ENCODE measurements at regions not wholly inside any gene's neighbourhood (a gene's known extent, or its start where the extent isn't known, plus 50 kb on each side); places are given as distances from the start of the nearest gene placed in this dataset.

DNA sequence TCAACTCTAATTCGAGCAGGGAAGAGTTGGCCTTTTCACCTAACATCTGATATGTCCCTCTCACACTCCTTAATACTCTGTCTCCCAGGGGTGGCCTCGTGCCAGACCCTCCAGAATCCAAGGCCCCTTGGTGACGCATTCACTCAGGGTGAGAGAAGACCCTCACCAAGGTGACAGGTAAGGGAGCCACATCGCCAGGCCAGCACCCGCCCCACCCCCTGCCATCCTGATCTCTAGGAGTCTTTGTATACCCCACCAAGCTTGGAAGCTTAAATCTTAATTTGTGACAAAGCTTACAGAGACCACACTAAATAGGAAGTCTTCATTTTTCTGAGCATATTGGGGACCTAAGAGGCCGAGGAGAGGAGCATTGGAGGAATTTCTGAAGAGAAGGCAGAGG is 286.1 kb downstream of the IRF8 start:
- DNase-seq (ENCODE audit: low read depth in 2 of 3, low spot score in 2 of 3), result no peak

DNA sequence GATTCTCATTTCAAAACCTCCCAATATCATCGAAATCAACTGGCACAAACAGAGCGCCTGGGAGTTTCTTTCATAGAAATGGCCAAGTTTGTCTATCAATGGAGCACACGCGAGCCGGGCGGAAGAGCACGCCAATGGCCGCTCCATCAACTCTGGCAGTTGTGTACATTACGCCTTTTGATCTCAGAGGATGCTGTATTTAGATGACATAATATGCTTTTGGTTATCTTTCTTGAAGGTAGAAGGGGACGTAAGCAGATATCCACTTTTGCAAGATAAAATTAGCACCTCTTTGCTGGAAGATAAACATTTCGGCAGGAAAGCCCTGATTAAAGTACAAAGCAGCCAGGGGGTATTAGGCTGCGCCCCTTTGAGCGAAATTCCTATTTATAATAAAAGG is 287.4 kb downstream of the IRF8 start:
- DNase-seq (ENCODE audit: low read depth in 2 of 3, low spot score in 2 of 3), result no peak

- no peak for DNase-seq (ENCODE audit: low read depth in 2 of 3, low spot score in 2 of 3)
Observed at GRCh38 chr16:86189934-86190333, 291.0 kb downstream of the IRF8 start.

DNA sequence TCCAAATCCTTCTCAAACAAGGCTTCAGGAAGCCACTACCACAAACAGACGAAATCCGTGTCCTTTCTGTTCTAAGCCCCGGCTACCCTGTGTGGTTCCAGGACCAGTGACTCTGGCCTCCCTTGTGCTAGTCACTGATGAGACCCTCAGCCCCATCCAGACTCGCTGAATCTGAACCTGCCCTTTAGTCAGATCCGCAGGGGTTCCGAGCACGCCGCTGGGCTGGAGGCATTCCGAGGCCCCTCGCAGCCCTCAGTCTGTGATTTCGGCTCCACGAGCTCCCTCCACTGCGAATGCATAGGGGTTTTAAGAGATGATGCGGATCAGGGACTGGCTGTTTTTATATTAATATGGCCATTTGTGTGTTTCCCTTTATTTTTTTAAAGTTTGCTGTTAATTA is 292.7 kb downstream of the IRF8 start:
- no peak for DNase-seq (ENCODE audit: low read depth in 2 of 3, low spot score in 2 of 3)

DNA sequence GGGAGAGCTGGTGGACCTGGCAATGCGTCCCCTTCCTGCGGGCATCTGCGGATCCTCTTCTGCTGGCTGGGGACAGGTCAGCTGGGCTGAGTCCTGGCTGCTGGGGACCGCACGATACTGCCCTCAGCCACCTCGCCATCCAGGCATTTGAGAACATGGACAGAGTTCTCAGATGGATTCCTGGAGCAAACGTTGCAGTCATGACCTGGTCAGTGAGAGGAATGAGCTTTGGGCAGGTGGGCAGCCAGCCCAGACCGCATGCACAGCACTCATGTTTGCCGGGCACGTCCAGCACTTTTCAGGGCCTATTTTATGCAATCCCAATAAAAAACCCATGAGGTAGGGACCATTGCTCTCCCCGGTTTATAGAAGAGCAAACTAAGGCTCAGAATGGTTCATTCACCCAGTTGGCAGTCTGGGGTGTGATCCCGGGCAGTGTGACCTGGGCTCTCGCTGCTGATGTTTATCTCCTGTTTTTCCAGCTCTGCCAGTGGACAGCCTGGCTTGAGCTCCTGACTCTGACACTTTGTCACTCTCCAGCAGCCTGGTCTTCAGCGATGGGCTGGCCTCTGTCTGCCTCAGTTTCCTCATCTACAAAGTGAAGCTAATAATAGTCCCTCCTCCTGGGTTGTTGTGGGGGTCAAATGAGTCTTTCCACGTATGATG is 294.7 kb downstream of the IRF8 start:
- no peak for DNase-seq (ENCODE audit: low read depth in 2 of 3, low spot score in 2 of 3)

- DNase-seq (ENCODE audit: low read depth in 2 of 3, low spot score in 2 of 3), result no peak
Observed at GRCh38 chr16:86195863-86196630, 297.1 kb downstream of the IRF8 start.

DNA sequence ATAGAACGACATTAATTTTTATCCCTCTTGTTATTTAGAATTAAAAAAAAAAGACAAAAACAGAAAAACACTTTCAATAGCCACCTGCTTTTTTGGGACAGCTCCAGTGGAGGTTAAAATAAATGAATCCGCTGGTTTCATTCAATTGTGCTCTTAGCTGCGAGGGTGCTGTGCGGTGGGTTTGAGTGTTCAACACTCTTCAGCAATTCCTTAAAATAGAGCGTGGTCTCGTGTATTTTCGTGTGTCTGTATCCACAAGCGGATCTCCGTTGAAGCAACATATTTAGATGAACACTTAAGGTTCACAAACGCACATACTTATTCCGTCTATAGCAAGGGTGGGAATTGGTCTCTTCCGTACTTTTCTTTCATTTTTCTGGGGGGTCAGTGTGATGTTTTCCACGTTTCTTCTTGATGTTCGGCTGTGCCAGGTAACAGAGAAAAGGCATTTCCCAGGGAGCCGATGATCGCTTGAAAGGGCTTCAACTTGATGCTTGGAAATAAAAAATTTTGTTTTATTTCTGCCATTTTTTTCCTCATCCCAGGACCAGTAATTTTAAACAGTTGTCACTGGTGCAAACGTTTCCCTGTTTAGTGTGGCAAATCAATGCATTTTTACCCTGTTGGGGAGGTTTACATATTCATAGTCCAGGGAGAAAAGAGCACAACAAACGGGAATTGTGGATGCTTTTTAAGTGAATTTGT is 297.9 kb downstream of the IRF8 start:
- no peak for DNase-seq (ENCODE audit: low read depth in 2 of 3, low spot score in 2 of 3)

DNA sequence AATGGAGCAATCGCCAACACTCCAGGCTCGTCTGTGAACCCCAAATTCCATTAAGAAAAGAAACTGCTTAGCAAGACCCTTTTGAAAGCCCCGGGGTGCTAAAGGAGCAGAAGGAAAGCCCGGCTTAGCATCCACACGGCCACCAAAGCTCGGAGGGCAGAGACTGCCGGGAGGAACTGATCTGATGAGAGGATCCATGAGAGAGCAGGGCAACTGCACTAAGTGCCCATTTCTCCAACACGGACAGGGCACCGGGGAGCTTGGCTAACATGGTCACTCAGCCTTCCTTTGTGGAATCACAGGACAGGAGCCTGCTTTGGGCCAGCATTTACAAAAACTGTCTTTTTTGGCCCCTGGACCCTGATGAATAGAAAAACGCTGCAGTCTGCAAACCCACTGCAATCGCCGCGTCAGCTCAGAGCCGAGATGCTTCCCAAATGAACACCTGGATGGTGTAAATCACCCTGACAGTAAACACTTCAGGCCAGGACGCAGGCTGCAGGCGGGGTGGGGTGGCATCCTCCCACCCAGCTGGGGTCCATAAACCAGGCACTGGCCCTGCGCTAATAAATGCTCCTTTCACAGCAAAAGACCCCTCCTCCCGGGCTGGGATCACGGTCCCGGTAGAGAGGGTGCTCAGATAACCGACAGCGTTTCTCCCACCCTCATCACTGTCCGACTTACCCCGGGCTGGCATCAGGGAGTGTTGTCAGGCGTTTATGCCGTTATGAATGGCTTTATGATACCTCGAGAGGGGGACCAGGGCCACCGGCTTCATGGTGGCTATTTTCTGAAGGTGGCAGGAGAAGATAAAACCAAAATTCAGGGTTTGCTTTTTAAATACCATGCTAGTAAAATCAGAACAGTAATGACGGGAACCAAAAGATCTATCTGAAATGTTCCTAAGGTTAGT is 299.5 kb downstream of the IRF8 start:
- no peak for DNase-seq (ENCODE audit: low read depth in 2 of 3, low spot score in 2 of 3)

GRCh38 chr16:86199182-86199581 is 300.2 kb downstream of the IRF8 start:
- DNase-seq (ENCODE audit: low read depth in 2 of 3, low spot score in 2 of 3), result no peak

GRCh38 chr16:86199871-86200695 is 301.1 kb downstream of the IRF8 start:
- no peak for DNase-seq (ENCODE audit: low read depth in 2 of 3, low spot score in 2 of 3)

GRCh38 chr16:86200722-86201121 is 301.8 kb downstream of the IRF8 start:
- no peak for DNase-seq (ENCODE audit: low read depth in 2 of 3, low spot score in 2 of 3)

- no peak for DNase-seq (ENCODE audit: low read depth in 2 of 3, low spot score in 2 of 3)
Observed at GRCh38 chr16:86201746-86202145, 302.8 kb downstream of the IRF8 start.

GRCh38 chr16:86202267-86202666 is 303.3 kb downstream of the IRF8 start:
- no peak for DNase-seq (ENCODE audit: low read depth in 2 of 3, low spot score in 2 of 3)

DNA sequence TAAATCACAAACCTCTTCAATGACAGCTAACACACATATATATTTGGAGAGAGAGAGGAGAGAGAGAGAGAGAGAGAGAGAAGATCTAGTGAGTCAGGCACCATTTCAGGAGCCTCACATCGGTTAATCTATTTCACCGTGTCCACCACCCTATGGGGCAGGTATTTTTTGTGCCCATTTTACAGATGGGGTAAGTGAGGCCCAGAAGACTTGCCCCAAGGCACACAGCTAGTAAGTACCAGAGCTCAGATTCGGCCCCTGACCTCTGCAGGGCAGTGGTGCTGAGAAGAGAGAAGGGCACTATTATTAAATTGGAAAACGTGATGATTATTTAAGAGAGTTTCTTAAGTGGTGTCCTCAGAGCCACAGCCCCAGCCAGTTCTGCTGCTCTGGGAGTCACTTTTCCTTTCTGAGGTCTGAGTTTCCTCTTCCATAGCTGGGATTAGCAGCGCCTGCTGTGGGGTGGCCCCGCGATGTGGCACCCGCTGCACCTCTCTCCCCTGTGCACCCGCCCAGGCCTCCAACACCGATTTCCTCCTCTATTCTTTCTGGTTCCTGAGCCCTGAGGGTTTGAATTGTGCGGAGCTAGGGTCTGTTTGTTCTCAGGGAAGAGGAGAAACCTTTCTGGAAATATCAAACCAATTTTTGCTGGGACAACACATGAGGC is 303.9 kb downstream of the IRF8 start:
- no peak for DNase-seq (ENCODE audit: low read depth in 2 of 3, low spot score in 2 of 3)

- no peak for DNase-seq (ENCODE audit: low read depth in 2 of 3, low spot score in 2 of 3)
Observed at GRCh38 chr16:86203557-86204275, 304.8 kb downstream of the IRF8 start.

- DNase-seq (ENCODE audit: low read depth in 2 of 3, low spot score in 2 of 3), result no peak
Observed at GRCh38 chr16:86205521-86206245, 304.6 kb upstream of the FOXF1 start.

GRCh38 chr16:86207350-86207749 is 303.0 kb upstream of the FOXF1 start:
- no peak for DNase-seq (ENCODE audit: low read depth in 2 of 3, low spot score in 2 of 3)

DNA sequence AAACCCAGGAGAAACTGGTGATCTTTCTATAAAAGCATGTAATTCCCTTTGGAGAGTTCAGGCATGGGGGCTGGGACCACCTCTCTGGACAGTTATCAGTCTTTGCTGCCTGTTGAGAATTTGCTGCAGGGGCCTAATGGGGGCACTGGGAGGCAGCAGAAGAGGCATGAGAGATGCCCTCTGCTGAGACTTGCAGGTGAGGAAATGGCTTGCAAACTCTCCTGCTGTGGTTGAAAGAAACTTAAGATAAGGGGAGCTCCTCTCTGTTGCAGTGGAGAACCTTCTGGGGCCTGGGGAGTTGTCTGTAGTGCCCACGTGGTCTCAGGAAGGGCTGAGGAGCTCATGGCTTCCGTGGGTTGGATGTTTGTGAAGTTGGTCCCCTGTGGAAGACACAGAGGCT is 301.1 kb upstream of the FOXF1 start:
- no peak for DNase-seq (ENCODE audit: low read depth in 2 of 3, low spot score in 2 of 3)

All from activated CD8-positive, alpha-beta memory T cell treated with anti-CD3 and anti-CD28 coated beads for 48 hours (primary cell).